Left cardiac atrium (tissue), 4 donors: ENCODE measurements at regions not wholly inside any gene's neighbourhood (a gene's known extent, or its start where the extent isn't known, plus 50 kb on each side); places are given as distances from the start of the nearest gene placed in this dataset.

ENCODE experiments used
- ATAC-seq, 2 donors: fragments of 200-7000 bp; cut with Tn5 transposase; one replicate each; pipeline ENCODE4 v1.9.1; 2020; ENCODE audit warnings: mild to moderate bottlenecking in 2 of 2, moderate library complexity in 2 of 2
- DNase-seq: peaks from one replicate; pipeline ENCODE4 v3.0.0-alpha.2; 2020
- intact Hi-C, 2 donors: fragments of 100-400 bp; cut with DNase I; formaldehyde crosslinking; loops; one replicate each; pipeline versions ENCODE4 v1.14.1 to v1.15.1; 2022 to 2023
- donor health status: DM: no; HTN: yes; CAD: no.
- donor health status: DM: no; HTN: yes; CAD: no; lungs with severe emphysema.
- donor health status: DM: yes; HTN: yes; CAD: no.
- donor health status: Dilated cardiomyopathy.

GRCh38 chr16:48105976-48106375 lies 49.8 kb downstream of the ABCC12 start:
- ATAC-seq, result no peak
- intact Hi-C loops, result no loop called here
- DNase-seq, result no peak

GRCh38 chr16:48105456-48105855 lies 50.3 kb downstream of the ABCC12 start:
- ATAC-seq, result no peak
- DNase-seq, result no peak
- intact Hi-C loops, result no loop called here

DNA sequence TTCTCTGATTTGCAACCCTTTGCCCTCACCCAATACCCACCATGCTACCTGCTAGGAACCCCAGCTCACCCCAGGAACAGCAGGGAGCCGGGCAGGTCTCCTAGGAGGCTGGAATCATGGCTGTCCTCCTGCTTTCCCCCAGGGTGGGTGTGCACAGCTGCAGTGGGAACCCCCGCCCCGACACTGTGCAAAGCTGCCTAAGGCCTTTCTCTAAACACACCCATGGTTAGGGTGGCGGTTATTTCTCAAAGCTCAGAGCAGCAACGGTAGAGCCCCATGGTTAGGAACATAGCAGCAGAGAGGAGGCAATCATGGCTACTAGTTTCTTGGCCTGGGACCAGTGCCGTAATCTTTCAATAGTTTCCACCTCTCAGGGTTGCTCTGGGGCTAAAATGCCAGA lies 52.2 kb downstream of the ABCC12 start:
- DNase-seq (no peak), ATAC-seq (no peak)
- intact Hi-C loops, result no loop called here

GRCh38 chr16:48102083-48103008 lies 53.4 kb downstream of the ABCC12 start:
- no peak for ATAC-seq
- intact Hi-C loops, result no loop called here
- no peak for DNase-seq

DNA sequence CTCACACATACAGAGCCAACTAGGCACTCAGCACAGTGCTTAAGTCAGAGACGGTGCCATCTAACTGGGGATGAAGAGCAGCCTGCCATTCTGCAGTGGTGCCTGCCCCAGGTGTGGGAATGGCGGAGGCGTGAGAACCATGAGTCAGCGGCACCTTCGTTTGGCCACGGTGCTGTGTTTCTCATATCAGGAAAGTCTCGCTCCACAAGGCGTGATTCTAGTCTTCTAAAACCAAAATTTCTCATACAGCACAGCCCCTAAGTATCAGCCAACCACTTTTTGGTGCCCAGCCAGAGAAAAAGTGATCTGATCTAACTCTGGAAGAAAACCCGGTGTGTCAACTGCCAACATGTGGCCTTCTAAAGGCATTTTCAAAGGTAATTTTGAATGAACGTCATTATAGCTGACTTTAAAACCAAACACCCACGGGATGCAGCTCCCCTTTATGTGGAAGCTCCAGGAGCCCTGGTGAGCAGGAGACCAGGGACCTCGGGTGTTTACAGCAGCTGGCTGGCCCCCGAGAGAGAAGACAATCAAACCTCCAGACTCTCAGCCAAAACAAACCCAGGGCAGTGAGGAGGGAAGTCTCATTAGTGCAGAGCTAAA lies 54.6 kb downstream of the ABCC12 start:
- no peak for ATAC-seq
- DNase-seq, result no peak
- intact Hi-C loops, result no loop called here

DNA sequence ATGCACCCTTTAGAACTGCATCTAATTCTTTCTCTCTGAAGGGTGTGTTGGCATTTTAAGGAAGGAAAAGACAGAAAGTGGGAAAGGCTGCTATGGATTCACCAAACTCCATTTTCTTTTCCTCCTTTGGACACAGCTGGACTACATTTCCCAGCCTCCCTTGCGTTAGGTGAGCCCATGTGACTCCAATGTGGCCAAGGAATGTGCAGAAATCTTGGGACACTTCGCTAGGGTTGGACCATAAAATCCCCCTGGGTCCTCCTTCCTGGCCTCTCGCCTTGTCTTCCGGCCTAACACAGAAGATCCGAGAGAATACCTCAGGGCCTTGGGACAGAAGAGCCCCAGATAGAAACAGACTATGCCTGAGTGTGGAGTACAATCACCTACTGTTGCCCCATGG lies 56.3 kb downstream of the ABCC12 start:
- peak; percentile 53 to 84 for ATAC-seq
- intact Hi-C loops, result no loop called here
- DNase-seq, result peak; percentile 40

GRCh38 chr16:48098472-48098871 lies 57.3 kb downstream of the ABCC12 start:
- intact Hi-C loops, result no loop called here
- DNase-seq (no peak), ATAC-seq (no peak)

DNA sequence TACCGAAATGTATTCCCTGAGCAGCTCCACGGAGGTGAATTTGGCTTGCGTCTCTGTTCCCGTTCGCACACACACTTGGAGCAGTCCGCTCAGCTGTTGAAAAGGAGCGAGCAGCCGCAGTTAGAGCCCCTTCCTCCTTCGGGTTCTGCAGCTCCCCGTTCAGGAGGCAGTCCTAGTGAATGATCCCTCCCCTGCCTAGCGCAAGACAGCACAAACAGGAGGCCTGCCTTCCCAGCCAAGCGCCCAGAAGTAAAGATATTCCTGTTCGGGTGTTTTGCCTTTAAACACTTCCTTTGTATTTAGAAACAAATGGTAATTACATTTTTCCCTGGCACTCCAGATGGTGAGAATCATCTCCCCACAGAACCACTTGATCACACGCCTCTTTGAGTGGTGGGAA lies 64.7 kb downstream of the ABCC12 start:
- ATAC-seq, result no peak
- intact Hi-C loops, result no loop called here
- no peak for DNase-seq

DNA sequence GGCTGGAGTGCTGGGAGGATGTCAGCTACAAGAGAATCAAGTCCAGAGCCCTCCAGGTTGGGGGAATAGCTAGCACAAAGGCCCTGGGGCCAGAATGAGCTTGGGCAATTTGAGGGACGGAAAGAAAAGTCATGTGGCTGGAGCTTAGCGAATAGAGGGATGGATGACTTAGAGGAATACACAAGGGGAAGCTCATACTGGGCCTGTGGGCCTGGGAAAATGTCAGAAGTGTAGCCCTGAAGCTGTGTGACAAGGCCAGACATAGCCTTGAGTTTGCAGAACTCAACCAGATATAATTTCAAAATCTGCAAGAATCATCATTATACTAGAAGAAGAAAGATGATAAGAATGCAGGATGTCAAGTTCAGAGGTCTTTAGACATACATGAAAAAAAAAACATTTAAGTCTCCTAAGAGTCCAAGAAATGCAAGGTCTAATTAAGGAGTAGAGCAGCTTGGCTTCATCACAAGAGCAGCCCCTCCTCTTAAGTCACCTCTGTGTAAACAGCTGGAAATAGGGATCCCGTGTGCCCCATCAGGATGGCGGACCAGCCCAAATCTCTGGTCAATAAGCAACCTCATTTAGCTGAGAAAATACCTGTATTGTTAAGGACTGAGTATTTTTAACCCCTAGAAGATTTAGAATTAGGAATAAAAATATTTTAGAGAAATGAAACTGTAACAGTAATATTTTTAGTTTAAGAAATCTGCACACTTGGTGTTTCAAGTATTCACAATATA lies 66.6 kb downstream of the ABCC12 start:
- no peak for DNase-seq
- peak in 1 of 2 donors; percentile 46 for ATAC-seq
- intact Hi-C loops, result no loop called here

DNA sequence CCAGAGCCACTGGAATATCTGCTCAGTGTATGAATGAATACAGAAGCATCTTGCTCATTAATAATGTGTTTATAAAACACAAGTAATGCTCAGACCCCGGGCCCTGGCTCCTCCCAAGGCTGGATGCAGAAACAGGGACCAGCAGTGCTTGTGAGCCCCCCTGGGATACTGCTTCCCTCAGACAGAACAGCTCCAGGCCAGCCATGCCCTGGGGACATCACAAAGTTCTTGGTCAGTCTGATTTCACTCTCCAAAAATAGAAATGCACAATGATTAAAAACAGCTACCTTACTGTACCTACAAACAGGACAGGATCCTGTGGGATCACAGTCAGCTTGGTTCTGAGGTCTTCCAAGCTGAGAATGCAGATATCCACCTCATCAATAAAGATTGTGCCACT lies 68.2 kb downstream of the ABCC12 start:
- intact Hi-C loops, result no loop called here
- DNase-seq (no peak), ATAC-seq (peak in 1 of 2 donors; percentile 53)

- ATAC-seq (no peak), DNase-seq (no peak)
- intact Hi-C loops, result no loop called here
Measured at GRCh38 chr16:48086422-48086821, 69.4 kb downstream of the ABCC12 start.

GRCh38 chr16:48085729-48086128 lies 70.1 kb downstream of the ABCC12 start:
- ATAC-seq, result no peak
- no peak for DNase-seq

GRCh38 chr16:48084826-48085225 lies 71.0 kb downstream of the ABCC12 start:
- intact Hi-C loops, result no loop called here
- DNase-seq, result no peak
- no peak for ATAC-seq

More at GRCh38 chr16:48085729-48086128, 70.1 kb downstream of the ABCC12 start:
- intact Hi-C loops, result no loop called here

GRCh38 chr16:48082516-48082915 lies 73.3 kb downstream of the ABCC12 start:
- intact Hi-C loops, result no loop called here
- no peak for DNase-seq
- peak in 1 of 2 donors; percentile 43 for ATAC-seq

- ATAC-seq, result no peak
- intact Hi-C loops, result no loop called here
- DNase-seq, result no peak
Measured at GRCh38 chr16:48081656-48082055, 74.1 kb downstream of the ABCC12 start.

DNA sequence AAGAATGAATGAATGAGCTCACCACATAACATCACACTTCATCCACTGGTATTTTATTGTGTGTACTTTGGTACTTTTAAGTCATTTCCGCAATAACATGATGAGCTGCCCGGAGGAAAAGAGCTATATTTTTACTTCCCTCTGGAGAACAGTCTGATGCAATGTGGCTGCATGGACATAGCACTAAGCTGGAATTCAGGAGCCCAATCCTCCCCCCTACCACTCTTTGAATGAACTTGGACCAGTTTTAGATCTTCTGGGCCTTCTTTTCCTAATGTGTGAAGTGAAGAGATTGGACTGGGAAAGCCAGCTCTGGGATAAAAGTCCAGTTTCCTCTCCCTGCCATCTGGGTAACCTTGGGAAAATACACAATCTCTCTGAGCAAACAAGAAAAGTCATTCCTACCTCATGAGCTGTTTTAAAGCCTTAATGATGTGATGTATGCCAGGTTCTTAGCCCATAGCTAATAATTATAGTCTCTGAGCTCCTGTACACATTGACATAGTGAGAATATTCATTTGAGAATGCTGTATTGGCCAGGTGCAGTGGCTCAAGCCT lies 79.3 kb downstream of the ABCC12 start:
- DNase-seq (no peak), ATAC-seq (no peak)
- intact Hi-C loops, result no loop called here

DNA sequence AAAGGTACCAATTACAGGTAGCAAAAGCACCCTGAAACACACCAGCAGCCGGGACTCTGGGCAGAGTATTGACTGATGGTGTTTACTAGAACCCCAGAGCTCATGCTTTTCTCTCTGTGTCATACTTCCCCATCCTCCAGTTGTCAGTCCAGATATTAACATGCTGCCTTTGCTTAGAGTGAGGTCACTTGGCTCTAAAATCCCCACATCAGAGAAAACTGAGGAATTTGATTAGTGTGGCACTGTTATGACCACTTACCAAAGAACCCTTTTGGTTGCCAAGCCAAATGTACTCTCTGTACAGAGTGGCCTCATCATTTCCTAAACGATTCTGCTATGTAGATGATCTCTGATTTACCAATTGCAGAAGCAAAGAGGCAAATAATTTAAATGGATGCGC lies 80.4 kb downstream of the ABCC12 start:
- DNase-seq, result no peak

DNA sequence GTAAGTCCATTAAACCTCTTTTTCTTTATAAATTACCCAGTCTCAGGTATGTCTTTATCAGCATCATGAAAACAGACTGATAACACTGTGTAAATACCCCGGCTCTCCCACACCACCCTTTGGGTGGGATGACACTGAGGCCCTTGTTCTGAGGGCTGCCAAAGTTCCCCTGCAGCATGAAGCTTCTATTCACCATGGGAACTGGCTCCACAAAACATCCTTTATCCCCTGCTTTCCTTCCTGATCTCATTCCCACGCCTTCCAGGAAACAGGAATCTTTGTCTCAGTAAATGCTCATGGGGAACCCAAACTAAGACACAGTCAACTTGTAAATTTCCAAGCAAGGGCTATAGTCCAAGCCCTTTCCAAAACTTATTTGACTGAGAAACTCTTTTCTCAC lies 88.4 kb downstream of the ABCC12 start:
- intact Hi-C loops, result no loop called here
- DNase-seq (no peak), ATAC-seq (no peak)

More for the DNA sequence above, 80.4 kb downstream of the ABCC12 start:
- ATAC-seq, result no peak
- intact Hi-C loops, result no loop called here

DNA sequence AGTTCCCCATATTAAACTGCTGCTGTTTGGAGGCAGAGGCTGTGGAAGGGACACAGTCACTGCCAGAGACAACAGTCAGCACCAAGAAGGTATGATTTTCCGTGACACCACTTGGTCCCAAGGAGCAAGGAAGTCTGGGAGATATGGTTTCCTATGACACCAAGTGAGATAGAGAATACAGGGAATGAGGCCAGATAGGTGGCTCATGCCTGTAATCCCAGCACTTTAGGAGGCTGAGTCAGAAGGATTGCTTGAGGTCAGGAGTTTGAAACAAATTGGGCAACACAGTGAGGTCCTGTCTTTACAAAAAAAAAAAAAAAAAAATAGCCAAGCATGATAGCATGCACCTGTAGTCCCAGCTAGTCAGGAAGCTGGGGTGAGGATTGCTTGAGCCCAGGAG lies 90.8 kb downstream of the ABCC12 start:
- ATAC-seq, result no peak
- intact Hi-C loops, result no loop called here
- DNase-seq, result no peak

DNA sequence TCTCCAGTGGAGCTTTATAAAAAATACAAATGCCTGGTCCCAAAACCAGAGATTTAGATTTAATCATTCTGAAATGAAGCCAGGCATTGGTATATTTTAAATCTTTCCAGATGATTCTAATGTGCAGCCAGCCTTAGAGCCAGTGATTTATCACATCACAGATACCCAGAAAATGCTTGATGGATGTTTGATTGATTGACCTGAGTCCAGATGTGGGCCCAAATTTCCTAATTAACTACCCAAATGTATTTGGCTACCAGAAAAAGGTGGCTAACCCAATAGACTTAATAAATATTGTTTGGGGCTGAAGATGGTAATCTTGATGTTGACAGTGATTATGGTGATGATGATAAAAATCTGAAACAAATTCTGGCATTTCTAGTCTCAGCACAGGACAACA lies 93.1 kb downstream of the ABCC12 start:
- no peak for DNase-seq
- intact Hi-C loops, result no loop called here
- ATAC-seq, result no peak
